Smooth muscle cell of the brain vasculature (primary cell): ENCODE measurements at regions not wholly inside any gene's neighbourhood (a gene's known extent, or its start where the extent isn't known, plus 50 kb on each side); places are given as distances from the start of the nearest gene placed in this dataset.
A peak's percentile ranks its signal among the peaks of the same experiment; 100 is the strongest.

Experiments used
- DNase-seq: peaks from one replicate; pipeline ENCODE4 v3.0.0-alpha.2; 2012; ENCODE audit warnings: low read depth, low spot score

DNA sequence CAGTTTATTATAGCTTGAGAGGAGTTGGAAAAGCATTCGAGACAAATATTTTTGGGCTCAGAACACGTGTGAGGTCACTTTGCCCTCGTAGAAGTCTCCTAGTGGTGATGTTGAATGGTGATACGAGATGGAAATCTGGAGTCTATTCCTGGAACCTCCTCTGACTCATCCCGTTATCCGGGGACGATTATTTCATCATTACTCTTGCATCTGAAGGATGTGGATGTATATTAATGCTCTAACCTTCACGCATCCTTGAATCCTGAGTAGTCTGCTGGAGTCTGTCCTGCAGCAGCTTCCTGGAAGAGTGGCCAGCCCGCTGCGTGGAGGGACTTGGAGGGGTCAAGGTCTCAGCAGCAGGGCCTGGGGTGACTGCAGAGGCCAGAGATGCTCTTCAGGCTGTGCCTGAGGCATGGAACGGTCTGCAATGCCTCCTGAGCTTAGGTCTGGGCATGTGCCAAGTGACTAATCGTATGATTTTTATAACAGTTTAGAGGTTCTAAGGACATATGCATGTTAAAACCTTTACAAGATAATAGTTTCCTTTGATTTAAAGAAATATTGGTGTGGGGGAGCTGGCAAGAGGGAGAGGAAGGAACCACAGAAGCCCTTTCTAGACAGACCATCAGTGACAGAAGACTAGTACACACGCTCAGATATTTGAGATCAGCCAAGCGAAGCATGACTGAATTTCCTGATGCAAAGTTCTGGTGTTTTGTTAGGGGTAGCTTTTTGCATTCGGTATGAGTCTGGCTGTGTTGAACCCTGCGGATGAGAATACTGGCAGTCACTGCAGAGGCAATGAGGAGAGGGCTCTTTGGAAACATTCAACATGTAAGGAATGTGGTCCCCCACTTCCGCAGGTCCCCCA, 400.2 kb downstream of the QKI start:
- DNase-seq, result no peak

DNA sequence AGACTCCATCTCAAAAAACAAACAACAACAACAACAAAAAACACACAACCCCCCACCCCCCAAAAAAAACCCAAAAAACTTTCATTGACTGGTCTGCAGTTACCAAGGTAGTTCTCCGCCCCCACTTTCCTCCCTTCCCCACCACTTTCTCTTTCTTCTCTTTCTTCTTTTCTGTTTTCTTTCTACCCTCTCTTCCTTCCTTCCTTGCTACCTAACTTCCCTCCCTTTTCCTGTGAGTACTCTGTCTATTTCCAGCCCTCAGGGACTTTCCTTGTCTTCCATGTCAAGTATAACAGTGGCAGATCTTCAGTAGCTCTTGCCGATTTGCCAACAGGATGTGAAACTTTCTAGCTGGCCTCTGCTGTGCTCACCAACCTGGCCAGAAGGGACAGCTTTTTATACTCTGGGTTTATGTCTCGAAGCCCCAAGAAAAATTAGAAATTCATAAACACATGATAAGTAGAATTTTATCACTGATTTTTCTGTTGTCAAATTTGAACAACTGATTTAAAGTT, 399.5 kb downstream of the QKI start:
- DNase-seq, result no peak

DNA sequence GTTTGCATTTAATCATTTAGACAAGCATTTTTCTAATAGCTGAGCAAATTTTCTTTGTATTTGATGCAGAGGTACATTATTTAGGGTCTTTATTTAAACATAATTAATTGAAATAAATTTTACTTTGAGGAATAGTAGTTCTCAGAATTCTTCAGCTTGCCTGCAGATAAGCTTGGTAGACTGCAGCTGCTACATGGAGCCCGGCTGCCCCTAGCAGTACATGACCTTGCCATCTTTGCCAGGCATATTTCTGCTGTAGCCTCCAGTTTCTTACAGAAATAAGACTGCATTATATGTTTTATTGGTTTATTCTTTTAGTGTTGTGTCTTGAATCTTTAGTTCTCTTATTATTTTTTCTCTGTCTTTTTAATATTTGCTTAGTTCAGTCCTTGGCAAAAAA, 396.8 kb downstream of the QKI start:
- no peak for DNase-seq

DNA sequence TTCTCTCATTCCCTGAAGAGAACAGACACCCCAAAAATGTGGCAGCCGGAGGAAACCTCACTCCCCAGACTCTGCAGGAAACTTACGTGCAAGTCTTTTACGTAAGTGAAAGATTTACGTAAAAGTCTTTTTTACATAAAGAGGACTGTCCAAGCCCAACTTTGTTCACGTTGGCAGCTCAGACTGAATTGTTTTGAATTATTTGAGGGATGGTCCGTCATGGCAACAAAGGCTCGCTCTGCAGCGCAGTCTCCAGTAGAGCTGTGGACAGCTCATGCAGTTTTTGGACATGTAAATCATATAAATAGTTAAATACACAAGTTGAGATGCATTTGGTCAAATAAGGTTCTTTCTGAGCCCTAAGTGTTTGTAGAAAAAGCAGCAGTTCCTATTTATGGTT, 394.8 kb downstream of the QKI start:
- DNase-seq, result no peak

DNA sequence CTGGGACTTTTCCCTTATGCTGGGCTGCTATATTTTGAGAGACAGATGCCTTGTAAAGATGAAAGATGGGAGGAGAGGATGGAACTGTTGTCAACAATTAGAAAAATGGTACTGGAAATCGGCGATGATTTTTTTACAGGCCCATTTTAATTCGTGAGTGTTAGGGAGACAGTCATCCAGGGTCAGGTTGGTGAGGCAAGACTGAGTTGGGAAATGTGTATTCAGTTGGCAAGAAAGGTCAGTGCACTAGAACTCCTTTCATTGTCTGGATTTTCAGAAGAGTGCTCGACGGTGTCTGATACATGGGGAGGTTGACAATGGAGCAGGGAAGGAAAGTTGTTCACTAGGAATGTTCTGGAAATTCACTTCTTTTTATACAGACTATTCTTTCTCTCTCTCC, 394.4 kb downstream of the QKI start:
- DNase-seq, result no peak

DNA sequence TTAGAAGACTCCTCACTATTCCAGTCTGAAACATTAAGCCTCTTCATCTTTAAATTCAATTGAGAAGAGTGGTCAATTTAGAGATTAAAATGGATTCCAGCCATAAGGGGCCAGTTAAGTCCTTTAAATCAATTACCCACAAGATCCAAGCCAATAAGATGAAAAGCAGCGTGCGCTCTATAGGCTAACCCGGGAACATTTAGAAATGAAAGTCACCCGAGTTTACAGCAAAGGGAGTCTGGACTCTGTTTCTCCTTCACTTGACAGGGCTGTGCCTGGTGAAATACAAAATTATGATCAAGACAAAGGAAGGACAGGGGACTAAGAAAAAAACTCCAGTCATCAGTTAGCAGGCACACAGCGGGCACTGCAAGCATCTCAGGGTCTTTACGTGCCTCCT, 393.7 kb downstream of the QKI start:
- DNase-seq, result no peak

DNA sequence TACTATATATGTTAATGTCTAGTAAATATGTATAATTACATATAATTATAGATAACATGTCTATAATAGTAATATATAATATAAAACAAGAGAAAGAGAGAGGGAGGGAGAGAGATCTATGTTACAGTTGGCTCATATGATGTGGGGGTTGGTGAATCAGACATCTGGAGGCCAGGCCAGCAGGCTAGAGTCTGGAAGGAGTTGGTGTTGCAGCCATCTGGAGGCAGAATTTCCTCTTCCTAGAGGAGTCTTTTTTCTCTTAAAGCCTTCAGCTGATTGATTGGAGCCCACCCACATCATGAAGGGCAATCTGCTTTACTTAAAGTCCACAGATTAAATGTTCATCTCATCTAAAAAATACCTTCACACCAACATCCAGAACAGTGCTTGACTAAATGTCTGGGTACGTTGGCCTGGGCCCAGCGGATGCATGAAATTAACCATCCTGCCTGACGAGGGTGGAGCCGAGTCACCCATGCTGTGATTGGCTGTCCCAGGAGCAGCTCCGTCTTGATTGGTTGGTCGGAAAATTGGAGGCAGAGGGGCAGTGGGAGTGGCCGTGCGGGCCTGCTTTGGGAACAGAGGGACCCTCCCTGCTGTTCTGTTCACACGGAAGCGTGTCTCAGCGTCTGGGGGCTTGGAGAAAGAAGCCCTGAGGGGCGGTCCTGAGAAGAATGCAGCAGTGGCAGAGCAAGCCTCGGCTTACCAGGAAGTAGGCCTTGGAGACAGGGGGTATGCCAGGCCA, 392.4 kb downstream of the QKI start:
- no peak for DNase-seq

DNA sequence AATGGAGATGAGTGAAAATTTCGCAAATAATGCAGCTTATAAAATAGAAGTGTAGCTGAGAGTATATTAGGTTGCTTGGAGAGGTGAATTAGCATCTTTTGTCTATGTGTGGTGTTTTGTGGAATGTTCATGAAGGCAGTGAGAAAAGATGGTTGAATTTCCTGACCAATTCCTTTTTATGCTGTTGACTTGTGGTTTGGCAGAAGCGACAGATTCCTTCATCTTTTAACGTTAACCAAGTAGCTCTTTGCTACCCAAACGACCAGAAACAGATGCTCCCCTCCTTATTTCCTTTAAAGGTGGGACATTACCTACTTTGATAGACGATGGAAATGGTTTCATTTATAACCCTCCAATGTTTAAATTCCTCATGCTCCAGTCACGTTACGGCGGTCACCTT, 390.5 kb downstream of the QKI start:
- DNase-seq, result no peak

DNA sequence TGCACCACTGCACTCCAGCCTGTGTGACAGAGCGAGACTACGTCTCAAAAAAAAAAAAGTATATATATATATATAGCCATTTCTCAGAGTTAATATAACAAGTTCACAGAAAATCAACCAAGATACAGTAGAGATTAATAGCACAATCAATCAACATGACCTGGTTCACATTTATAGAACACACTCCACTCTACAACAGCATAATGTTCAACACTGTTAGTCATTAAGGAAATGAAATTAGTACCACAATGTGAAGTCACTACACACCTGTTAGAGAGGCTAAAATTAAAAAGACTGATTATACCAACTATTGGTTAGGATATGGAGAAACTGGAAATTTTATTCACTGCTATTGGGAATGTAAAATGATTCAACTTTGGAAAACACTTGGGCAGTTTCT, 387.7 kb downstream of the QKI start:
- no peak for DNase-seq

DNA sequence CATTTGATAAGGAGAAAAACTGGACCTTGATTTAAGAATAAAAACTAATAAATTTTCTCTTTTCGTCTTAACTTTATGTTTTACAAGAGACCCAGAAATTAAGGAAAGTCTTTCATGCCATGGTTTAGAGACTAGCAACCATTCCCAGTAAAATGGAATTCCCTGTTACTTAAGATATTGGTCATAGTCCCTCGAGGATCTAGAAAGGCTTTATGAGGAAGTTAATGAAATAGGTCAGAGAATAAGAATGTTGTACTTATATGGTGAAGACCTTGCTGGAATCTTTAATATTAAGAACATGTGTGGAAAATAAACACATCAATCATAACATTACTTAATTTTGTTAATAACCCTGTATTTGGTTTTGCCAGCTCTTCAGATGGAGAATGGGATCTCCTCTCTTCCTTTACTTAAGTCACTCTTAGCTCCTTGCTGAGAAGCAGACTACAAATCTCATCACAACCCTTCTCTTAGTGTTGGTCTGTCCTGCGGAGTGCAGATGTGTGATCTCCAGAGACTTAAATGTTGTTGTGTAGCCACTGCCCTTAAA, 382.9 kb downstream of the QKI start:
- no peak for DNase-seq

DNA sequence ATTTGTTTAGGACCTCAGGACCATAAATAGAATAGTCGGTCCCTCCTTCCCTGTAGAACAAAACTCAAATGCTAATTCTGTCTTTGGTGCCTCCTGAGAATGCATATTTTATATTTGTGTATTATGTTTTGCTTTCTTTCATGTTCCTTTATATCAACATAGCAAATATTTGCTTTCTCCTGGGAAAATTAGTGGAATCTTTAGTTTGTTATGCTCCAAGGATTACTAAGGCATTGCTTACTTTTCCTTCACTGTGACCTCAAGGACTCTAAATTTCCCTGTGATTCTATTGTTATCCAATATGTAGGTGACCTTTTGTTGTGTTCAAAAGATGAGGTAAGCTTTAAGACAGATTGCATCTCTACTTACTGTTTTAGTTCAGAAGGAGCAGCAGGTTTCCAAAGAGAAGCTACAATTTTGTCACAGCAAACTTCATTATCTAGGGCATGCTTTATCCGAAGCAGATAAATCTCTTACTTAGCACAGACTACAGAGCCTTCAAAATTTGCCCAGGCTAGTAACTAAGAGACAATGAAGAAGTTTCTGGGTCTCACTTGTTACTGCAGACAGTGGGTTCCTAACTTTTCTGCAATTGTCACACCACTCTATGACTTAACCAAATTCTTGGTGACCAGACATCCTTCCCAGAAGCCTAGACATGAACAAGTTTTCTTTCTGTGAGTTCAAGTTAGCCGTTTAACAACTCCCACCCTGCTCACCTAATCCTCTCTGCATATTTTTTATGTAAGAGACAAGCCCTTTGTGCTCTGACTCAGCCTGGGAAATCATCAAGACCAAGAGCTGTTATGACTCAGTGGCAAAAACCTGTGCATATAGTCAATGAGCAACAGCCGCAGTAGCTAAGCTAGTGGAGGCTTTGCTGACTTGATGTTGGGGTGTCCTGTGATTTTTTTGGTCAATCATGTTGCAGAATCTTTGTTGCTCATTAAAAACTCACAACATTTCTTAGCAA, 378.8 kb downstream of the QKI start:
- no peak for DNase-seq

DNA sequence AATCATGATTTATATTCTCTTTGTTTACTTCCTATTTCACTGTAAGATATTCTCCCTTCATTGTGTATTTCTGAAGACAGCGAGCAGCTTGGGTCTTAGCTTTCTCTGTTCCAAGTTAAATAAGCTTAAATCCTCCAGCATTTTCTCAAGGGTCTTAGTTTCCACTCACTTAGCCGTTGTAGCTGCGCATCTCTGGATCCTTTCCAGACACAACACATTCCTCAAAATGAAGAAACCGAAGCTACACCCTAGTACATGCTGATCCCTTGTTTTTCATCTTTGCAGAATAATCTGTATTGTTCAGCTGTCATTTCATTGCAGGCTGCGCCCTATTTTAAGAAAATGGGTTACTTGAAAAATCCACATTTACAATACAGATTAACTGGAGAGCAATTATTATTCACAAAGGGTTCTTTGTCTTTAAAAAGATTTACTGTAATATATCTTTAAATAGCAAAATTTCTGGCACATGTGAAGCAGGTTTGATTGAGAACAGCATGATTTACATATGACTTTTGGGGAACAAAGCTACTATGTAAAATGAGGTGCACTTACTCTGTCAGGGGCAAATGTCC, 375.8 kb downstream of the QKI start:
- peak; percentile 78 for DNase-seq

DNA sequence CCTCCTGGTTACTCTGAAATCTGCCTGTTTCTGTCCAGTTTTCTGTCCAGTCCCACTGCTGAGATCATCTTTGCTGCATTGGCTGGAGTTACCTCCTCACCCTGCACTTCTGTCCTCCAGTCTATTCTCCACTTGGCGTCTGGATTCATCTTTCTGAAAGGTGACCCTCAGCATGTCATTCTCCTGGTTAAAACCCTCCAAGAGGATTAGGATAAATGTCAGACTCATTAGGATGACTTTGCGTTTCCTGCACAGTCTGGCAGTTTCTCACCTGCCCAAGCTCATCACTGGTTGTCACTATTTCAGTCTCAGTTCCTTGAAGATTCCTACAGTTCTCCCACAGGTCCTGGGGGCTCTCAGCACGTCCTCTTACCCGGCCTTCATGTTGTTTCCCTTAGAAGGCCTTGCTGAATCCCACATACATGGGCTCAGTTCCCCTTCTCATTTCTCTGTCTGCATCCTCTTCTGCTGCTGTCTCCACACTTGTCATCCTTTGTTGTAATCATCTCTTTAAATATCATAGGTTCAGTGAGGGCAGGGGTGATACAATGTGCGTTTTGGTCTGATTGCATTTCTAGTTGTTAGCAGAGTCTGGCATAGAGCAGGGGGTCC, 374.8 kb downstream of the QKI start:
- DNase-seq, result no peak

DNA sequence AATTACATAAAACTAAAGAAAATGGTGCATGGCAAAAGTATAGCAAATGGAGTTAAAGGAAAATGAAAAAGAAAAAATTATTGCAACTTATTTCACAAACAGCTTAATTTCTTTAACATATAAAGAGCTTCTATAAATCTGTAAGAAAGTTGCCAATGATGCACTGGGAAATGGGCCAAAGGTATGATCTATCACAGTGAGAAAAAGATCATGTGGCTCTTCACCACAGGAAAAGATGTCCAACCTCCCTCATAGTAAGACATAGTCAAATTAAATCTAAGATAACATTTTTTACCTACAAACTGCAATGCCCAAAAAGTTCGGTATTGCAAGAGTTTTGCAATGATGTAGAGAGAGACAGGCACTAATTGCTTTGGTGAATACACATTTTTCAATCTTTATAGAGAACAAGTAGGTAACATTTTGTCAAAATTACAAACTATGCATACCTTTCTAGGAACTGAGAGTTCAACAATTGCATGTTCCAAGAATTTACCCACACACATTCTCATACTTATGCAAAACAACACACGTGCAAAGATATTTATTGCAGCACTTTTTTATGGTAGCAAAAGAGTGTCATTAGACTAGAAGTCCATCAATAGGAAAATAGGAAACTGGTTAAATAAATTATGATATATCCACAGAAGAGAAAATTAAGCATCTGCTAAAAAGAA, 372.6 kb downstream of the QKI start:
- DNase-seq, result no peak

DNA sequence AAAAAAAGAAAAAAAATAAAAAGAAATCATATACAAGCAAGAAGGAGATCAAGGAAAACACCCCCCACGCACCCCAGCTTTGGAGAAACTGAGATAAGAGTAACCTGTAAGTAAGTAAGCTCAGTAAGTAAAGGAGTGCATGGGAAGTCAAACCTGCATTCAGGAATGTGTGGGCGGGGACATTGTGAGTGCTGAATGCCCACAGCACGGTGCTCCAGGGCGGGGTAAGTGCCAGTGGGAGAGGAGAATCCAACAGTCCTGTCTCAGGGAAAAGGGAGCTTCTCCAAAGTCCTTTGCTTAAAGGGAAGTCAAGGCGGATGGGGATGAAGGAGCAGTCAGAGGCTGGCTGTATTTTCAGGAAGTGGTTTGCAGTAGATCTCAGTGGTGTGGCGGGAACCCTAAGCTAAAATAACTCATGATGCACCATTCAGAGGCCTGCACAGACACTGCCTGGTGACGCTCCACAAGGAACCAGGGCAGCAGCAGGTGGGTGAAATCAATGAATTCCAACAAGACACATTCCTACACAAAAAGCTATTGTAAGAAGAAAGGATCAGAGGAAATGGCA, 368.0 kb downstream of the QKI start:
- DNase-seq, result no peak

DNA sequence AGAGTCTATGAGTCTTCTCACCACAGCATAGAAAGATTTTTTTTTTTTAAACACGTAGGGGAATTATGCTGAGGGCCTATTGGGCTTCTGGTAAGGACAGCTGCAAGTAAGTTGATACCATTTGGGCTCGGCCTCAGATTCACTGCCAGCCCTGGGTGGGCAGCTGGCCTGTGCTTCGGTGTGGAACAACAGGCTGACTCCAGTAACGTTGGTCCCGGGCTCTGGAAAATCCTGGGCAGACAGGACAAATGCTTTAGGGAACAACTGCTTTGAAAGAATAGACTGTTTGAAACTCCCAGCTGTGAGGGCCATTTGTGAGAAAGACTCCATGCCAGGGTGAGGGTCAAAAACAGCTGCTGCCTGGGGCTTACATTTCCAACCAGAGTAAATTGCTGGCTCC, 366.5 kb downstream of the QKI start:
- DNase-seq, result peak; percentile 49

DNA sequence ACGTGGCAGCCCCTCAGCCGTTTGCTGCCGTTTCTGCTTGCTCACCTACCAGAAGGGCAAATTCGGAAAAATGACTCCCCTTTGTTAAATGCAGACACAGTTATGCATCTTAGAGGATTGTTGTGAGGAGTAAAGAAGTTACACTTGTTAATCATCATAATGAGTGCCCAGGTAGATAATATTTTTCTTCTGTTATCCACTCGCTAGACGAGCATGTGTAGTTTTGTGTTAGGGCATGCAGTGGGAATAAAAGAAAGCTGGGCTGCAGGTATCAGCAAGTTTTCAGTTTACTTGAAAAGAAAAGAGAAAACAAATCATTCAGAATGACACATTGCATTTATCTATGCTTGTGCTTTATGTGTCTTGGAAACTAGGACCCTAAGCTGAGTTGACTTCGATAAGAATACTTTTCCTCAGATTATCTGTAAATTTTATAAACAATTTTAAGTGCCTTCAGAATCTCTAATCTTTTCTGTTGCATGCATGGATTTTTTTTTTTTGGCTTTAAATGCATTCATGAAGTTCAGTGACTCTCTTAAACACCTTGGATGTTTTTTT, 365.3 kb downstream of the QKI start:
- no peak for DNase-seq

DNA sequence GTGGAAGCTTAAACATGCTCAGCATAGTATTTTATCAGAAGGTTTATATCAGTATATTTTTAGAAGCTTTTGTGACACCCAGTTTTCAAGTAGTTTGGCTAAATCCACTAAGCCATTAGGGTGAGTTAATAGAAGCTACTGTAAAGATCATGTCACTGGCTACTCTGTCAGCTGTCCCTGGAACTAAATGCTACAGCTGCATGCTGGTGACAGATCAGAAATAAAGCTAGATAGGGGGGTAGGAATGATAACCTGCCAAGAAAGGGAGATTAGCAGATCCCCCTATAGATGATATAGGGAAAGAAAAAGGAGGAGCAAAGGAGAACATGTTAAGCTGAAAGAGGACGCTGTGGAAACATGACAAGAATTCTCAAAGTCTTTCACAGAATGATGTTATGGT, 363.2 kb downstream of the QKI start:
- no peak for DNase-seq

DNA sequence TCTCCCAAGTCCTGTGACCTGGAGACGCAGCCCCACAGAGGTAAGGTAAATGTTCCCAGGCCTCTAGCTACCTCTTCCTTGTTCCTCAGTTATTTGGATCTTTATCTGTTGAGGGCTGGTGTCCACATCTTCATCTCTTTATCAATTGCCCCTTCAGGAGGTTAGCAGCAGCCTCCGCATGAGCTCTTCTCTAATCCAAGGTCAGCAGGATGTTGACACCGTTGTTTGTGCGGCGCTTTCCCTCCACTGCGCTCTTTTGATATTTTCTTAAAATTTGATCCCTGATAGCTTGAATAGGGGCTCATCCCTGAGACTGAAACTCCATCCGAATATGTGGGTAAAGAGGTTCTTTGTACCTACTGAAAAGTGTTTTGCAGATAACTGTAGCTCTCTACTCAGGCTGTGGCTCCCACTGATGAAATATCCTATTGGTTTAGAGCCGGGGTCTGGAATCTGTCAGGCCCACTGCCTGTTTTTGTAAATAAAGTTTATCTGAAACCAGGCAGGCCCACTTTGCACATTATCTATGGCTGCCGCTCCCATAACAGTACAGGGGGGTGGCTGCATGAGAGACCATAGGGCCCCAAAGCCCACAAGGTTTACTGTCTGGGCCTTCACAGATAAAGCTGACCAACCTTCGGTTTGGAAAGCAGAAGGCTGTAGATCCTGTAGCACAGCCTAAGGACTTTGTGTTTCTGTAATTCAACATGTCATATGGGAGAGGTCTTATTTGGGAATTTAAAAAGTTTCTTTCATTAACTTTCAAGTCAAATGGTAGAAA, 362.6 kb downstream of the QKI start:
- DNase-seq, result no peak
